GF-D8 (cell line): ENCODE measurements at regions not wholly inside any gene's neighbourhood (a gene's known extent, or its start where the extent isn't known, plus 50 kb on each side); places are given as distances from the start of the nearest gene placed in this dataset.
"Not testable (repeated sequence)": the region's sequence is repeated elsewhere in the genome, so short reads cannot be mapped to it uniquely, and the experiment has no call there.

Experiments
- DNase-seq: peaks from one replicate; lab custom pipeline; 2025; lab: John Stamatoyannopoulos, UW

DNA sequence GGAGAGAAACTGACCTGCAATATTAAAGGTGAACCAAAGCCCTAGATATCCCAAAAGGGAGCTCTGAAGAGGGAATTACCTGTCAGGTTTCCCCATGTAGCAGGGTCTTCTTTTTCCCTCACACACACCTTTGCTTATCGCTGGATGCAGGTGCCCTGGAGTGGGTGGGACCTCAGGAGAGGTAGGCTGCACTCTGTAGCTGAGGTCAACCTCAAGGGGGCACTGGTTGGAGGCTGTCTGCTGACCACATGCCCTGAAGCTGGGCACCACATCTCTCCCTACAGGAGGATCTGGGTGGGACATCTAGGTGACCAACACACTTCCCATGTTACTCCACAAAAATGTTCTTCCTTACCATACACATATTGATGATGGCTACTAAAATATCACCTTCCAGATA, 298.7 kb upstream of the USP25 start:
- DNase-seq = no peak

DNA sequence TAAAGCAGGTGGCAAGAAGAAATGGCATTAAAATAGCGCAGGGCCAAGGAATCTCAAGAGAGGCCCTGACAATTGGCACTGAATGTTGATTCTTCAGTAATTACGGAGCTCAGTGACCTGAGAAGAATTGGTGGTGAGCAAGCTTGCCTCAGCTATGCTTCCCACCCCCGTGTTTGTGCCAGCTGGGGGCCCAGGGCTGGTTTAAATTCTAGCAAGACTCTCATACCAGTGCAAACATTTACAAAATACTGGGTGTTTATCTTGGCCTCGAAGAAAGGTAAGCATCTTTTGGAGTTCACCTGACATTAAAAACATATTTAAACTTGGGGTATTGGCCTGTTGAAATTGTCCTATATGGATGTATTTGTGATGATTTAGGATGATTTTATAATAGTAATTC, 296.7 kb upstream of the USP25 start:
- DNase-seq = no peak

DNA sequence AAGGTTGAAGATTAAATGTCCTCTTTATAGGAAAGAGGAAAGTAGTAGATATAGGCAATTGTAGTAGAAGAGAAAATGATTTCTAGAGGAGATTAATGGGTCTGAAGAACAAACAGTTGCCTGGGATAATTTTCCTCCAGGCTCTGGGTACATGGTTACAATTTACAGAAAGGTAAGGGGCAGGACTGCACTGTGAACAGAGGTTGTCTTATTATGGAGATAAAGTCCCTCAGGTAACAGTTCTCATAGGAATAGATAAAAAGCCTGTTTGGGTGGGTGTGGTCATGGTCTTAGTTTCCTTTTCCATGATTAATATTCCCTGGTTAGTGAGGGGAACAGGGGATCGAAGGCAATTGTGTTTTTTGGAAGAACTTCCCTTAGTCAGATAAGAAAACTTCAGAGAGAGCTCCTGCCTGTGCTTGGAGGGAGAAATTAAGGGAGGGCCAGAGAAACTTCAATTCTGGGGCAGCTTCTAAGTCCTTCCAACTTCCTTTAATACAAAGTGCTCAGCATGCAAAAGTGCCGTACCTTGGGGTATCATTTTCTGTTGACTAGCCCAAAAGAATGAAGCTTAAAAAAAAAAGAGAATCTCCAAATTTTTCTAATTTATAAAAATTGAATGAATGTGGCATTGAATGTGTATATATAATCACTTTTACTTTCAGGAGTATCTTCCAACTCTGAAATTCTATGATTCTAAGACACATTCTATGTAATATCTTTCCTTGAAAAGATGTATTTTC, 295.4 kb upstream of the USP25 start:
- no peak for DNase-seq

DNA sequence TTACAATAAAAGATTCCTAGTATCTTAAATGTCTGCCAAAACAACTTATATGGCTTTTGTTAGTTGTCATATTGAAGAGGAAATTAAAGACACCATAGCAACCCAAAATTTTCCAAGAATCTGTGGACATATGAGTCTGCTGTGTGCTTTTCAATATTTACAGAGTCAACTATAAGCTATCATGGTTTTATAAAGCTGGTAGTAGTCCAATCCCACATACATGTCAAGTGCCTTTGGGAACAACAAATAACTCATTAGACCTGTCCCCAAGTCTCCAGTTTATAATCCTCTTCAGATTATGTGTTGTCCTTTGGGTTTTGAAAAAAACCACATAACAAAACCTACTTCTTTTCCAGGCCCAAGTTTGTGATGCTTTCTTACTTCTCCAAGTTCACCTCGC, 293.8 kb upstream of the USP25 start:
- no peak for DNase-seq

DNA sequence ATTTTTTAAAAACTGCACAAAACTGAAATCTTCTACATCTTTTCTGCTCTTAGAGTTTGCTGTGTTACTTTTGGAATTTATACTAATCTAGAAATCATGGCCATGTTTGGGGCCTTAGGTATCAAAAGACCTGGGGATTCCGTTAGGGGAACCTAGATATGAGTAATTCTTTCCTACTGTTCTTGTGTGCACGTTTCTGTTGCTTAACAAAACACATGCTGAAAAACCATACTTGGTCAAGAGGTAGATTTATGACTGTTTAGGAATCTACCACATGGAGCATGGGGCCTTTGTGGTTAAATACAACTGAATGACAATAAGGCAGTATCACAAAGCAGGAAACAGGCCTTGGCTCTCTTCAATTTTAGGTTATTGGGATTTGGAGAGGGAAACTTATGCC, 291.9 kb upstream of the USP25 start:
- DNase-seq = no peak

DNA sequence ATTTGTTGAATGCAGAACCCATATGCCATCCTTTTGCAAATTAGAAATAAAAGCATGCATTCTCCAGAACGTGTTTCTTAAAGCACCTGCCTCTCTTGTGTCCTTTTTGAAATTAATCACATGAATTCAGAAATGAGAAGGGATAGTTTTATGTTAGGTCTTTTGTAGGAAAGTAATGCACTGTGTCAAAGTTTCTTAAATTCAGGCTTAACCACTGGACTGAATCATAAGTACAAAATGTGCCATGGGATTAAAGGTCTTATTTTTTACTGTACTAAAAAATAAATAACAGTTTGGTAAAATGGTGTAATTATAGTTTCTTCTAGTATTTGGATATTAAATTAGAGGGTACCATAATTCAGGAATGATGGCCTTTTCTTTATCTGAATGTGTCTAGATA, 290.1 kb upstream of the USP25 start:
- no peak for DNase-seq

DNA sequence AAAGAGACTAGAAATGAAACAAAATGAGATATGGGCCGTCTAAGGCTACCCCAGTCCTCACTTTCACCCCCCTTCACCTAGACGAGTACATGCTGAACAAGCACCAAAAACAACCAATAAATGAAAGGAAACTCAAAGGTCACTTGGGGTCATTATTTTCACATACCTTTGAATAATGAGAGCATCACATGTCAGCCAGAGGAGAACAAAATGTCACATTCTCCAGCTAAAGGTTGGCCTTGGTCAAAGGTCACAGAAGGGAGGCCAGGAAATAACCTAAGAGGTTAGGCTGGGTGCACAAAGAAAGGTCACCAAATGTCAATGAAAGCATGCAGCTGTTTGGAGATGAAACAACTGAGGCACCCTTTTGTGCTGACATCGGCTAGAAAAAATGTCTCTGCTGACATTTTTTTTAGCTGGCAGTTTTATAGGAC, 288.7 kb upstream of the USP25 start:
- DNase-seq = no peak

DNA sequence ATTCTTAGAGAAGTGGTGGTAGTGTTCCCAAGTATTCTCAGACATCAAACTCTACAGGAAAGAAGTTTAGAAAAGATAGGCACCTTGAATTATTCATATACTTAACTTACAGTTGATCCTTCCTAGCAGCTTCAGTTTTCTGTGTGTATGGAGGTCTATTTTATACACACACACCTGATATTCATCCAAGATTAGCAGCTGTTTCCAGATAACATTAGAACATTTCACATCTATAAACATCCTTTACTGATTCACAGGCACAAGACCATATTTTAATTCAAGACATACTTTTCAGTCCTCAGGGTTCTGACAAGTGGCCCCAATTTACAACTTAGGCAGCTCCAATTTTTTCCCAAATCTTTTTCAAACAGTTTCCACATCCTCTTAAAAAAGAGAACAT, 287.8 kb upstream of the USP25 start:
- no peak for DNase-seq

DNA sequence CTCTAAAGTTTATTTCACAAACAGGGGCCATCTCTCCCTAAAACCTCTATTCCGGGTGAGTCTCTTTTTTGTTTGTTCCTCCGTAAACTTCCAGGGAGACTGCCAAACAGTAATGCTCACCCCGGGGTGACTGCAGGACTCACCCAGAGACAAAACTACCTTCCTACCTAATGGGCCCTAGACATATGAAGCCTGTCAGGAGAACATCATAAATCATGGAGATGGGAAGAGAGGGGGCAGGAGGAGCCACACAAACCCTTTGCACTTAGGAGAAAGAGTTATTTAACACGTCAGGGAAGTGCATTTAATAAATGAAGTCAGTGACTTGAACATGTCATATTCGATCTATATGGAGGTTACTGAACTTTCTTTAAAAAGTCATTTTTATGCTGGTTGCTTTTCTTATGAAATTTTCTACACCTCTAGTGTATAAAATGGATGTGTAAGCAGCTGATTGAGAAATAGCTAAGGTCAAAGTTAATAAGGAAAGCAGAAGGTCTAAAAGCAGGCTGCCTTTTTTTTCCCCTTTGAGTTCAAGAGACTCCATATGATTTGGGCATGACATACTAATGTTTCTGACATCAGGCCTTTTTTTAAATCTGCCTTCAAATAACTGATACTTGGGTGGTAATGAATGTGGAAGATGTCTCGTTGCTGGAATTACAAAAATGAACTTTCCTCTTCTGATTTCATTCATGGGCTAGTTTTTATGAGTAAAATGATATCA, 286.9 kb upstream of the USP25 start:
- no peak for DNase-seq

DNA sequence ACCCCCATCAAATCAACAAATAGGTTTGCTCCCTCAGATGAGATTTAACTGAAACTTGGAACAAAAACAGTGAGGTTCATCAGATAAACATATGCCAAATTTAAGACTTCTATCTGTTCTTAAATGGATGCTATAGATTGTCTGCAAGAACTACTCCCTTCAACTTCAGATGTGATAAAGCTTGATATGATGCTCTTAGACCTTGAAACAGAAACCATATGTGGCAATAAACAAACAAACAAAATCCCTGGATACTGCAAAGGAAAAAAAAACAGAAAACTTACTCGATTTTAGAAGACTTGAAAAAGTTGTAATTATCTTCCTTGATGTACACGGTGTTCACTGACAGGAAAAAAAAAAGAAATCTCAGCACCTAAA, 286.1 kb upstream of the USP25 start:
- no peak for DNase-seq

DNA sequence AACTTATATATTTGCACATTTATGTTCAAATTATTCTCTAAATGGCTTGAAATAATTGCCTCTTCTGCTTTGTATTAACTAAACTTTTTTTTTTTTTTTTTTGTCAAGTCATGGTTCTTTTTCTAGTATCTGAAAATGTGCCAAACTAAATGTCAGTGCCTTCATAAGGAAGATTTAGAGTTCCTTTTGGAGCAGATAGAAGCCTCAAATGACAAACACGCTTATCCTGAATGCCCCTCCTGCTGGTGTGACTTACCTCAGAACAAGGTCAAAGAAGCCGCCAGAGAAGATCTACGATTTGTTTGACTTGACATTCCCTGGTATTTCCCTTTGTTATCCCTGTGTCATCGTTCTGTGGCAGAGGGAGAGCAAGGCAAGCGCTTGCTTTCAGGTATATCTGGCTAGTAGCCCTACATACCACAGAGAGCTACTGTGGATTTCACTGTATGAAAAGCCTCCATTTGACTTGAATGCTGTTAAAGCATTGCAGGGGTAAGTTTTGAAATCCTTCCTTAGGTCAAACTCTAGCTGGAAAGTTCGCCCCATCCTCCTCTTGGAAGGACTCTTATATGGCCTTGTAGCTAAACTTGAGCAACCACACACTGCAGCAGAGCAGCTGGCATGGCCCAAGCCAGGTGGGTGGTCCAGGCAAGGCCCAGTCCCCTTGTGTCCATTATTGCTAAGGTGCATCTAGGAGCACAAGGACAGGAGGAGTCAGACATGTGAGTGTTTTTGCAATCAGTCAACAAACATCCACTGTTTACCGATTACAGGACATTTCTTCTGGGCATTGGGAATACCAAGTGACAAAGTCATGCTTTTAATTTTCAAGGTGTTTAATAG, 285.4 kb upstream of the USP25 start:
- no peak for DNase-seq

DNA sequence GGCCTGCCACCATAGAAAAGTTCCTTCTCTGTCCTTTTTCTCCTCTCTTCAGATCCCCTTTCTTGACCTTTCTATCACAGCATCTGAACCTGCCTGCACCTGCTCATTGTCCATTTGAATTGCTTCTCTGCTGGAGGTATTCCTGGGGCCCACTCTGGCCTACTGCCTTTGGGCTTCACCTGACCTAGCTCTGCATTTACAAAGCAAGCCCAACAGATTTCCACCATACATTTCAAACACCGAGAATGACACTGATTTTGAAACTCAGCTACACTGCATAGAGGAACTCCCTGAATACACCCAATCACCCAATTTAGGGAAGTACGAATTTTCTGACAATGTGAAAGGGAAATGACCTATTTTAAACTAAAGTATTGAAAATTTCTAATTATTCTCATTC, 284.5 kb upstream of the USP25 start:
- DNase-seq = no peak

DNA sequence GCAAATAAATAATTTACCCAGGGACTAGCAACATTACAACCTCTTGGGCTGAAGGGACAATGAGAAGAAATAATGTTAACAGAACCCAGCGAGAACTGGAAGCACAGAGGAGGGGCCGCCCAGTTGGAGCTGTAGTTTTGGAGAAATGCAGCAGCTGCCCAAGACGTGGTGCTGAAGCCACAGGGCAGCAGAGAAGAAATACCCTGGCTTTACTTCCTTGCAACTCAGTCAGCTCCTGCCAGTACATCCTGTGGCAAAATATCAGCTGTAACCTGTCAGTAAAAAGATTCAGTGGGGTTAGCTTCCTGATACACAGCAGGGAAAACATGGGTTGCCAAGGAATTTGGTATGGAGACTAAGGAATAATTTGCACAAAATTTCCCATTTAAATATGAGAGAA, 283.6 kb upstream of the USP25 start:
- DNase-seq = no peak

DNA sequence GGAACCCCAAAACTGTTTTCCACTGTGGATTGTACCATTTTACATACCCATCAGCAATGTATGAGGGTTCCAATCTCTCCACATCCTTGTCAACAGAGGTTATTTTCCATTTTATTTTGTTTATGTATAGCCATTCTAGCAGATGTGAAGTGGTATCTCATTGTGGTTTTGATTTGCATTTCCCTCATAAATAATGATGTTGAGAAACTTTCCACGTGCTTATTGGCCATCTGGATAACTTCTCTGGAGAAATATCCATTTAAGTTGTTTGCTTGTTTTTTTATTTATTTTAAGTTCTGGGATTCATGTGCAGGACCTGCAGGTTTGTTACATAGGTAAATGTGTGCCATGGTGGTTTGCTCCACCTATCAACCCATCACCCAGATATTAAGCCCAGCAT, 280.2 kb upstream of the USP25 start:
- no peak for DNase-seq

DNA sequence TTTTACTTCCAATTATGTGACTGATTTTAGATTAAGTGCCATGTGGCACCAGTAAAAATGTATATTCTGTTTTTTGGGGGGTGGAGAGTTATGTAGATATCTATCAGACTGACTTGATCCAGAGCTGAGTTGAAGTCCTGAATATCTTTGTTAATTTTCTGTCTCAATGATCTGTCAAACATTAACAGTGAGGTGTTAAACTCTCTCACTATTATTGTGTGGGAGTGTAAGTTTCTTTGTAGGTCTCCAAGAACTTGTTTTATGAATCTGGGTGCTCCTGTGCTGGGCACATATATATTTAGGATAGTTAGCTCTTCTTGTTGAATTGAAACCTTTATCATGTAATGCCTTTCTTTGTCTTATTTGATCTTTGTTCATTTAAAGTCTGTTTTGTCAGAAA, 276.5 kb upstream of the USP25 start:
- DNase-seq = no peak

DNA sequence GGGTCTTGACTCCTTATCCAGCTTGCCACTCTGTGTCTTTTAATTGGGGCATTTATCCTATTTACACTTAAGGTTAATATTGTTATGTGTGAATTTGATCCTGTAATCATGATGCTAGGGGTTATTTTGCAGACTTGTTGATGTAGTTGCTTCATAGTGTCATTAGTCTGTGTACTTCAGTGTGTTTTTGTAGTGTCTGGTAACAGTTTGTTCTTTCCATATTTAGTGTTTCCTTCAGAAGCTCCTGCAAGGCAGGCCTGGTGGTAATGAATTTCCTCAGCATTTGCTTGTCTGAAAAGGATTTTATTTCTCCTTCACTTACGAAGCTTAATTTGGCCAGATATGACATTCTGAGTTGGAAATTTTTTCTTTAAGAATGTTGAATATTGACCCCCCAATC, 276.0 kb upstream of the USP25 start:
- not testable (repeated sequence) for DNase-seq

DNA sequence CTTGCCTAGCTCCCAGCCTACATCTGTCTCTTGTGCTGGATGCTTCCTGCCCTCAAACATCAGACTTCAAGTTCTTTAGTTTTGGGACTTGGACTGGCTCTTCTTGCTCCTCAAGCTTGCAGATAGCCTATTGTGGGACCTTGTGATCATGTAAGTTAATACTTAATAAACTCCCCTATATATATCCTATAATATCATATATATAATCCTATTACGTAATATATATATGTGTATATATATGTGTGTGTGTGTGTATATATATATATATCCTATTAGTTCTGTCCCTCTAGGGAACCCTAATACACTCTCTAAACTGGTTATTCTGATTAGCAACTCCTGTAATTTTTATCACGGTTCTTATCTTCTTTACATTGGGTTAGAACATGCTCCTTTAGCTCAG, 274.9 kb upstream of the USP25 start:
- DNase-seq = not testable (repeated sequence)

DNA sequence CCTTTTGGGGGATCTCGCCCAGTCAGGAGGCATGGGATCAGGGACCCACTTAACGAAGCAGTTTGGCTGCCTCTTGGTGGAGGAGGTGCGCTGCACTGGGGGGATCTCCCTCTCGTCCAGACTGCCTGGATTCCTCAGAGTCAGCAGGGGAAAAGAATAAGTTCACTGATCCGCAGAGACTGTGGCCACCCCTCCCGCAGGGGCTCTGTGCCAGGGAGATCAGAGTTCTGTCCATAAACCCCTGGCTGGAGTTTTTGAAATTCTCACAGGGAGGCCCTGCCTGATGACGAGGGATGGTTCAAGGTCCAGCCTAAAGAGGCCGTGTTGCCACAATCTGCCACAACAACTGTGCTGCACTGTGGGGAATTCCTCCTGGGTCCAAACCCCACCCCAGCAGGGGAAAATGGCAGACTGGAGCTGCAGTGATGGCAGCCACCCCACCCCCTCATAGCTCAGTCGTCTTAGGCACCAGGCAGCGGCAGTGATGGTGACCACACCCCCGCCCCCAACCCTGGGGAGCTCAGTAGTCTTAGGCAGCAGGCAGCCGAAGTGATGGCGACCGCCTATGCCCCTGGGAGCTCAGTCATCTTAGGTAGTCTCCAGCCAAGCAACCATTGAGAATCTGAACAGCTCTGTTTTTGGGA, 273.8 kb upstream of the USP25 start:
- DNase-seq = no peak

DNA sequence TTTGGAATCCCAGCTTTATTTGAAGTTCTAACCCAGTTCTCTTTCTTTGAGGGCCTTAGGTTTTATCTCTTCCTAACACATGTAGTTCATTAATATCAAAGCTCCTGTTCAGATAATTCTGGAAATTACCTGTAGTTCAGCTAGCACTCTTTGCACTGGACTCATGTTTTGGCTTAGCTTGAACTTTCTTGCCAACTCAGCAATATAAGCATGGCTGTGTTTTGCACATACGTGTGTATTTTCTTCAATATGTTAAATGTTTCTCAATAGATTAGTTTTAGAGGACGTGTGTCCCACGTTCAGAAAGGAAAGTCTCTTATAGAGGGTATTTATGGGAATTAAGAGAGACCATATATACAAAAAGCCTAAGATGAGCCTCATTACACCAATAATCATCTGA, 271.8 kb upstream of the USP25 start:
- DNase-seq = no peak

DNA sequence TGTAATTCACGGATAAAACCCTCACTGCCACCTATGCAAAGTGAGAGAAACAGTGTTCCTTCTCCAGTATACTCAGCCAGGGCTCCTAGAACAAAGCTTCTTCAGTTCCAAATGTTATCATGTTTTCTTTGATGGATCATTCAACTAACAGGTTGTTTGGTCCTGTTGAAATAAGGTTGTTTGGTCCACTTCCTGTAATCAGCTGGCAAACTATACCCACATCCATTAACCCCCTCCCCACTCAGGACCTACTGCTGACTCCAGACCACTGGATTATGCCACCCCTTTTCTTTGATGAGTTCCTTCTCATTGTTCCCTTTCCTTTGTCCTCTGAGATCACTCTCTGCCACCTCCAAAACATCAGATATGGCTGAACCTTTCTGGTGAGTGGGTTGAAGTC, 267.7 kb upstream of the USP25 start:
- no peak for DNase-seq

DNA sequence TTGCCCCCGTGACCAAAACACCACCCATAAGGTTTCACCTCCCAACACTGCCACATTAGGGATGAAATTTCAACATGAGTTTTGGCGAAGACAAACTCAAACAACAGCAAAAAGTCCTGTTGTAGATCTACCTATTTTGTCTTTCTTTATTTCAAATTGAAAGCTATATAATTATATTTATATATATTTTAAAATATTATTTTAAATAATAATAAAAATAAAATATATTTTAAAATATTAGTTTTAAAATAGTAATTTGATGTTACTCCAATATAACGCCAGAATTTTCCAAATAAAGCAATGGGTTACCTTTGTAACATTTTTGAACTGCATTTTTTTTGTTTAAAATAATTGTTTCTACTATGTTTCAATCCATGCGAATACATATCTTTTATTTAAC, 263.5 kb upstream of the USP25 start:
- no peak for DNase-seq

DNA sequence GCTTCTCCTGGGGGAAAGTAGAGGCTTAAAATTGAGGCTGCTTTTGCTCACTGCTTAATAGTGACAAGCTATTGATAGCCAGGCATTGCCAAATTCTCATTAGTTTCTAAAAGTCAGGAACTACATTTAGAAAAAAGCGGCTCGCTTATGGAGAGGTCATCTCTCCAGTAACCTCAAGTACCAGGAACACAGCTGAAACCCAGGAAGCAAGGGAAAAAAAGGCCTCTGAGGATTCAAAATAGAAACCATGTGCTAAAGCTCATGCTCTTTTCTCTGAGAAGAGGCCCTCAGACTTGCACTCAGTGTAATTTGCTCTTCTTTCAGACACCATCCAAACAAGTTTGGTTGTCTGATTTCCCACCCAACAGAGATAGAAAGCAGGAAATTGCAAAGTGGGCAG, 261.4 kb upstream of the USP25 start:
- DNase-seq = no peak
